H1 (cell line): ENCODE measurements at regions not wholly inside any gene's neighbourhood (a gene's known extent, or its start where the extent isn't known, plus 50 kb on each side); places are given as distances from the start of the nearest gene placed in this dataset.

Experiments used
- CTCF ChIA-PET: fragments of 300-600 bp; sonication (Branson Sonifier 250); formaldehyde crosslinking; loops from one replicate; lab custom pipeline; 2021; ENCODE audit not compliant: partially characterized antibody; lab: Charles Lee
- POLR2A ChIA-PET: fragments of 300-600 bp; sonication (Branson Sonifier 250); formaldehyde crosslinking; loops from one replicate; lab custom pipeline; 2021; ENCODE audit warnings: inconsistent platforms; ENCODE audit not compliant: partially characterized antibody; lab: Charles Lee
- DNase-seq, 2 experiments: peaks; one replicate each; pipeline versions ENCODE4 v3.0.0 to v3.0.0-alpha.2; 2010 to 2022; ENCODE audit warnings: low spot score in 2 of 2, low read depth in 1 of 2, mixed read lengths in 1 of 2
- FAIRE-seq: peaks from 2 replicates; lab custom pipeline; 2011; peaks lifted over from hg19 to GRCh38; lab: Jason Lieb, UNC
- H2AFZ ChIP-seq: 2 replicates; pipeline ENCODE4 v1.8.1; 2012; ENCODE audit warnings: low read length, inconsistent platforms
- H2AK5ac ChIP-seq: 2 replicates; pipeline ENCODE4 v1.6.1; 2013; ENCODE audit warnings: low read depth, low read length
- H2BK120ac ChIP-seq: replicated peaks from 2 replicates; pipeline ENCODE3; 2013; ENCODE audit warnings: low read depth, low read length, inconsistent platforms
- H2BK12ac ChIP-seq: 2 replicates; pipeline ENCODE4 v1.6.1; 2013; ENCODE audit warnings: low read depth, low read length
- H2BK15ac ChIP-seq: 2 replicates; pipeline ENCODE4 v1.6.1; 2013; ENCODE audit warnings: low read length
- H2BK20ac ChIP-seq: 2 replicates; pipeline ENCODE4 v1.6.1; 2013; ENCODE audit warnings: low read length
- H2BK5ac ChIP-seq: 2 replicates; pipeline ENCODE4 v1.6.1; 2013; ENCODE audit warnings: low read depth, low read length
- H3K14ac ChIP-seq: 2 replicates; pipeline ENCODE4 v1.6.1; 2013; ENCODE audit warnings: inconsistent platforms; ENCODE audit not compliant: insufficient read length
- H3K18ac ChIP-seq: 2 replicates; pipeline ENCODE4 v1.6.1; 2013; ENCODE audit warnings: low read length; ENCODE audit errors: extremely low read depth
- H3K23ac ChIP-seq: 2 replicates; pipeline ENCODE4 v1.6.1; 2013; ENCODE audit warnings: inconsistent platforms; ENCODE audit not compliant: insufficient read length
- H3K23me2 ChIP-seq: 2 replicates; pipeline ENCODE4 v1.6.1; 2013; ENCODE audit warnings: low read depth, low read length
- H3K27ac ChIP-seq: 2 replicates; pipeline ENCODE4 v1.6.1; 2011; ENCODE audit warnings: low read depth, low read length, inconsistent platforms
- H3K27me3 ChIP-seq, 4 experiments: replicated peaks in 1 of 4; 1 replicate in 1 of 4; 2 replicates in 3 of 4; pipeline versions ENCODE4 v1.6.1 to v1.8.1; 2011 to 2013; ENCODE audit warnings: low read length in 3 of 4, mild to moderate bottlenecking in 3 of 4, inconsistent platforms in 2 of 4, mixed read lengths in 2 of 4, moderate library complexity in 1 of 4; ENCODE audit not compliant: control insufficient read depth in 3 of 4, insufficient read depth in 3 of 4; ENCODE audit errors: extremely low read depth in 1 of 4
- H3K36me3 ChIP-seq, 4 experiments: 2 replicates each; pipeline versions ENCODE4 v1.6.1 to v1.8.1; 2011 to 2013; ENCODE audit warnings: mild to moderate bottlenecking in 4 of 4, low read length in 3 of 4, moderate library complexity in 2 of 4, control low read depth in 1 of 4, inconsistent platforms in 1 of 4; ENCODE audit not compliant: insufficient read depth in 4 of 4, control insufficient read depth in 2 of 4
- H3K4ac ChIP-seq: replicated peaks from 2 replicates; pipeline ENCODE3; 2013; ENCODE audit warnings: low read length, low read depth, mixed read lengths, inconsistent platforms; ENCODE audit not compliant: insufficient read length
- H3K4me1 ChIP-seq, 4 experiments: replicated peaks in 1 of 4; 1 replicate in 1 of 4; 2 replicates in 3 of 4; pipeline versions ENCODE4 v1.6.1 to v1.8.1; 2011 to 2013; ENCODE audit warnings: low read length in 3 of 4, inconsistent platforms in 2 of 4, mixed read lengths in 1 of 4; ENCODE audit not compliant: insufficient read depth in 4 of 4, control insufficient read depth in 3 of 4
- H3K4me2 ChIP-seq, 2 experiments: 2 replicates each; pipeline versions ENCODE4 v1.6.1 to v1.8.1; 2011 to 2013; ENCODE audit warnings: low read depth in 2 of 2, low read length in 2 of 2, control low read depth in 1 of 2, inconsistent platforms in 1 of 2, mild to moderate bottlenecking in 1 of 2; ENCODE audit not compliant: insufficient read depth in 1 of 2
- H3K4me3 ChIP-seq, 4 experiments: fragments of 200-600, 300-600 bp in 1 of 4; sonication (generic), shearing (Covaris generic), sonication (Bioruptor Twin) in 1 of 4; 2 replicates each; pipeline versions ENCODE4 v1.5.1 to v1.8.1; 2011 to 2016; ENCODE audit warnings: low read length in 4 of 4, low read depth in 3 of 4, control low read depth in 2 of 4, inconsistent platforms in 2 of 4, mild to moderate bottlenecking in 2 of 4, mixed read lengths in 1 of 4, moderate library complexity in 1 of 4; ENCODE audit not compliant: insufficient read depth in 2 of 4; ENCODE audit errors: extremely low read depth in 1 of 4
- H3K56ac ChIP-seq: replicated peaks from 2 replicates; pipeline ENCODE3; 2013; ENCODE audit warnings: low read depth, mild to moderate bottlenecking, mixed read lengths, low read length, inconsistent platforms; ENCODE audit not compliant: insufficient read length
- H3K79me1 ChIP-seq: 2 replicates; pipeline ENCODE4 v1.6.1; 2013; ENCODE audit warnings: low read depth, low read length, control low read depth
- H3K79me2 ChIP-seq, 2 experiments: 2 replicates each; pipeline versions ENCODE4 v1.6.1 to v1.8.1; 2012 to 2013; ENCODE audit warnings: low read length in 2 of 2, mild to moderate bottlenecking in 2 of 2, inconsistent platforms in 1 of 2; ENCODE audit not compliant: insufficient read depth in 2 of 2, control insufficient read depth in 1 of 2
- H3K9ac ChIP-seq, 4 experiments: replicated peaks in 1 of 4; 1 replicate in 1 of 4; 2 replicates in 3 of 4; pipeline versions ENCODE4 v1.6.1 to v1.8.1; 2011 to 2013; ENCODE audit warnings: low read depth in 3 of 4, low read length in 3 of 4, control low read depth in 2 of 4, mild to moderate bottlenecking in 2 of 4, moderate library complexity in 2 of 4, inconsistent platforms in 1 of 4; ENCODE audit errors: extremely low read depth in 1 of 4
- H3K9me3 ChIP-seq, 2 experiments: 2 replicates each; pipeline versions ENCODE4 v1.6.1 to v1.8.1; 2012 to 2013; ENCODE audit warnings: mild to moderate bottlenecking in 2 of 2, moderate library complexity in 2 of 2, control low read depth in 1 of 2, inconsistent platforms in 1 of 2, low read depth in 1 of 2, low read length in 1 of 2, mixed read lengths in 1 of 2; ENCODE audit not compliant: insufficient read depth in 2 of 2
- H4K20me1 ChIP-seq, 2 experiments: replicated peaks in 1 of 2; 2 replicates each; pipeline versions ENCODE3 to v1.8.1; 2011 to 2013; ENCODE audit warnings: inconsistent platforms in 2 of 2, low read length in 2 of 2, mild to moderate bottlenecking in 1 of 2; ENCODE audit not compliant: insufficient read depth in 2 of 2, control insufficient read depth in 1 of 2
- H4K5ac ChIP-seq: 2 replicates; pipeline ENCODE4 v1.6.1; 2013; ENCODE audit warnings: low read length, low read depth, mixed read lengths, inconsistent platforms; ENCODE audit not compliant: insufficient read length
- H4K8ac ChIP-seq: 2 replicates; pipeline ENCODE4 v1.8.0; 2013; ENCODE audit warnings: mild to moderate bottlenecking, moderate library complexity, low read length, inconsistent platforms; ENCODE audit not compliant: insufficient read depth; ENCODE audit errors: extremely low read depth
- H4K91ac ChIP-seq: replicated peaks from 2 replicates; pipeline ENCODE3; 2013; ENCODE audit warnings: low read length, mixed read lengths, inconsistent platforms; ENCODE audit not compliant: insufficient read length
- BACH1 ChIP-seq: IDR thresholded peaks from 2 replicates; pipeline ENCODE4 v1.6.1; 2012; ENCODE audit warnings: low read length, improper control_type of control experiment
- HDAC6 ChIP-seq: IDR thresholded peaks from one replicate; pipeline ENCODE4 v1.7.1; 2012; ENCODE audit warnings: low read depth, mild to moderate bottlenecking, inconsistent platforms, low read length, moderate library complexity
- JUN ChIP-seq: IDR thresholded peaks from 2 replicates; pipeline ENCODE4 v1.6.1; 2011; ENCODE audit warnings: low read depth, mild to moderate bottlenecking, improper control_type of control experiment, low read length
- NRF1 ChIP-seq: IDR thresholded peaks from 2 replicates; pipeline ENCODE4 v1.6.1; 2011; ENCODE audit warnings: mild to moderate bottlenecking, low read depth, low read length, improper control_type of control experiment
- RFX5 ChIP-seq: IDR thresholded peaks from 2 replicates; pipeline ENCODE4 v1.6.1; 2011; ENCODE audit warnings: low read depth, low read length, improper control_type of control experiment, borderline replicate concordance
- WGBS, 2 experiments: shearing (Covaris generic) in 1 of 2; methylation state at CpG; one replicate each; pipeline versions ENCODE4 v1.1.6 to v1.1.7; 2013 to 2015; ENCODE audit warnings: low lambda C conversion rate in 2 of 2, mixed read lengths in 2 of 2, inconsistent platforms in 1 of 2, low coverage in 1 of 2, missing lambda C conversion rate in 1 of 2; ENCODE audit not compliant: insufficient replicate concordance in 2 of 2, insufficient coverage in 1 of 2, insufficient read length in 1 of 2; ENCODE audit errors: extremely low coverage in 1 of 2, missing lambda C conversion rate in 1 of 2; 5-methylcytosine and 5-hydroxymethylcytosine counted together

GRCh38 chr6:897528-898207, 204.7 kb upstream of the EXOC2 start:
- no peaks in the 10 kb centered on the region for H3K4me1 ChIP-seq
- H3K18ac ChIP-seq = no peak overlapping the region
- H4K5ac ChIP-seq = no peak overlapping the region
- H4K8ac ChIP-seq = no peak overlapping the region
- H2AK5ac ChIP-seq = no peak overlapping the region
- no peak overlapping the region for H2BK15ac ChIP-seq
- H2BK120ac ChIP-seq = no peak overlapping the region
- H3K9me3 ChIP-seq = no peaks in the 10 kb centered on the region
- ChIA-PET CTCF (interaction anchor here (0.6 to 1.9 kb wide), 9 partner anchors 9 to 439 kb away, joined by 3 to 8 read pairs (median 3); no protein-coding TSS in a partner anchor), POLR2A (no interaction called here)
- no peaks in the 10 kb centered on the region for H3K79me1 ChIP-seq
- H3K27me3 ChIP-seq = no peaks in the 10 kb centered on the region
- WGBS, 2 experiments = 92% methylated on average over 12 of the region's 12 CpGs; no CpG with 5 or more reads in 1 of the 2 experiments
- no peaks in the 10 kb centered on the region for H3K23me2 ChIP-seq
- H4K20me1 ChIP-seq = no peaks in the 10 kb centered on the region
- H3K27ac ChIP-seq = no peak overlapping the region
- no peak overlapping the region for H3K14ac ChIP-seq
- no peak overlapping the region for H3K4ac ChIP-seq
- H3K4me2 ChIP-seq = no peak overlapping the region
- H3K79me2 ChIP-seq = no peaks in the 10 kb centered on the region
- no peak overlapping the region for H3K9ac ChIP-seq
- H2BK20ac ChIP-seq = no peak overlapping the region
- no peak overlapping the region for H2BK12ac ChIP-seq
- DNase-seq (no peak), FAIRE-seq (no peak)
- no peak overlapping the region for H3K56ac ChIP-seq
- no peak overlapping the region for H2BK5ac ChIP-seq
- H3K4me3 ChIP-seq = no peak overlapping the region
- no peak overlapping the region for H4K91ac ChIP-seq
- no peak overlapping the region for H2AFZ ChIP-seq
- no peaks in the 10 kb centered on the region for H3K36me3 ChIP-seq
- H3K23ac ChIP-seq = no peak overlapping the region
- TF ChIP-seq HDAC6 (no peak), BACH1 (no peak), JUN (no peak), NRF1 (no peak), RFX5 (no peak)
